KBM-7 (cell line): ENCODE measurements at regions not wholly inside any gene's neighbourhood (a gene's known extent, or its start where the extent isn't known, plus 50 kb on each side); places are given as distances from the start of the nearest gene placed in this dataset.

Experiments used
- DNase-seq: peaks from one replicate; pipeline ENCODE4 v3.0.0-alpha.2; 2015
- in situ Hi-C: fragments of 300-500 bp; cut with MboI; formaldehyde crosslinking; loops from 2 replicates; pipeline ENCODE4 v1.14.3; 2020; ENCODE audit warnings: low sequenced_read_pairs, low pct_unique_long_range_greater_than_20kb, mixed read lengths

- in situ Hi-C loops, result no loop called here
- DNase-seq, result no peak
Observed at GRCh38 chr15:93454788-93455187, 365.8 kb upstream of the RGMA start.

- no peak for DNase-seq
- in situ Hi-C loops, result no loop called here
Observed at GRCh38 chr15:93452537-93453211, 363.7 kb upstream of the RGMA start.

GRCh38 chr15:93451822-93452221, 362.8 kb upstream of the RGMA start:
- in situ Hi-C loops, result no loop called here
- no peak for DNase-seq

- in situ Hi-C loops, result no loop called here
- no peak for DNase-seq
Observed at GRCh38 chr15:93451265-93451664, 362.3 kb upstream of the RGMA start.

- in situ Hi-C loops, result no loop called here
- DNase-seq, result no peak
Observed at GRCh38 chr15:93449798-93450197, 360.8 kb upstream of the RGMA start.

- in situ Hi-C loops, result no loop called here
Observed at GRCh38 chr15:93438310-93438709, 349.3 kb upstream of the RGMA start.

GRCh38 chr15:93432474-93432873, 343.5 kb upstream of the RGMA start:
- in situ Hi-C loops, result no loop called here
- DNase-seq, result no peak

More at GRCh38 chr15:93438310-93438709, 349.3 kb upstream of the RGMA start:
- DNase-seq, result no peak

- in situ Hi-C loops, result no loop called here
- no peak for DNase-seq
Observed at GRCh38 chr15:93428807-93429351, 339.9 kb upstream of the RGMA start.

- no peak for DNase-seq
Observed at GRCh38 chr15:93428150-93428549, 339.1 kb upstream of the RGMA start.

GRCh38 chr15:93424131-93424530, 335.1 kb upstream of the RGMA start:
- DNase-seq, result no peak
- in situ Hi-C loops, result no loop called here

More at GRCh38 chr15:93428150-93428549, 339.1 kb upstream of the RGMA start:
- in situ Hi-C loops, result no loop called here

GRCh38 chr15:93422476-93422875, 333.5 kb upstream of the RGMA start:
- in situ Hi-C loops, result no loop called here
- no peak for DNase-seq

GRCh38 chr15:93420477-93420876, 331.5 kb upstream of the RGMA start:
- in situ Hi-C loops, result no loop called here
- no peak for DNase-seq

GRCh38 chr15:93420050-93420452, 331.0 kb upstream of the RGMA start:
- in situ Hi-C loops, result no loop called here
- DNase-seq, result peak; percentile 1

GRCh38 chr15:93418566-93418965, 329.6 kb upstream of the RGMA start:
- DNase-seq, result no peak
- in situ Hi-C loops, result no loop called here

- in situ Hi-C loops, result no loop called here
Observed at GRCh38 chr15:93417631-93418030, 328.6 kb upstream of the RGMA start.

GRCh38 chr15:93417156-93417555, 328.1 kb upstream of the RGMA start:
- in situ Hi-C loops, result no loop called here
- no peak for DNase-seq

More at GRCh38 chr15:93417631-93418030, 328.6 kb upstream of the RGMA start:
- no peak for DNase-seq

GRCh38 chr15:93415576-93415975, 326.6 kb upstream of the RGMA start:
- no peak for DNase-seq
- in situ Hi-C loops, result no loop called here

GRCh38 chr15:93414576-93415231, 325.7 kb upstream of the RGMA start:
- in situ Hi-C loops, result no loop called here
- no peak for DNase-seq

- no peak for DNase-seq
- in situ Hi-C loops, result no loop called here
Observed at GRCh38 chr15:93413745-93414144, 324.7 kb upstream of the RGMA start.

GRCh38 chr15:93399121-93399520, 310.1 kb upstream of the RGMA start:
- in situ Hi-C loops, result no loop called here
- no peak for DNase-seq

- no peak for DNase-seq
- in situ Hi-C loops, result no loop called here
Observed at GRCh38 chr15:93389211-93389610, 300.2 kb upstream of the RGMA start.
